Upper lobe of left lung (tissue), 6 donors: ENCODE measurements at regions not wholly inside any gene's neighbourhood (a gene's known extent, or its start where the extent isn't known, plus 50 kb on each side); places are given as distances from the start of the nearest gene placed in this dataset.
"Not testable (repeated sequence)": the region's sequence is repeated elsewhere in the genome, so short reads cannot be mapped to it uniquely, and the experiment has no call there.

Experiments
- ATAC-seq, 2 donors: fragments of 200-7000 bp; cut with Tn5 transposase; one replicate each; pipeline ENCODE4 v1.9.1; 2022; ENCODE audit warnings: mild to moderate bottlenecking in 2 of 2, moderate library complexity in 2 of 2; ENCODE audit not compliant: low FRiP score in 2 of 2
- DNase-seq, 2 donors: peaks; one replicate each; pipeline ENCODE4 v3.0.0-alpha.2; 2019 to 2020
- H3K27ac ChIP-seq, 4 donors: fragments of 200-600 bp; sonication (generic); one replicate each; pipeline ENCODE4 v1.5.1; 2016 to 2019
- H3K27me3 ChIP-seq, 4 donors: fragments of 200-600 bp; sonication (generic); one replicate each; pipeline ENCODE4 v1.5.1; 2017 to 2019
- H3K36me3 ChIP-seq, 4 donors: fragments of 200-600 bp; sonication (generic); one replicate each; pipeline ENCODE4 v1.5.1; 2016 to 2019
- H3K4me1 ChIP-seq, 4 donors: fragments of 200-600 bp; sonication (generic); one replicate each; pipeline ENCODE4 v1.5.1; 2018 to 2019
- H3K4me3 ChIP-seq, 4 donors: fragments of 200-600 bp; sonication (generic); one replicate each; pipeline ENCODE4 v1.5.1; 2017 to 2019; ENCODE audit warnings: mild to moderate bottlenecking in 2 of 4, moderate library complexity in 1 of 4
- H3K9me3 ChIP-seq, 4 donors: fragments of 200-600 bp; sonication (generic); one replicate each; pipeline ENCODE4 v1.5.1; 2018 to 2019
- EP300 ChIP-seq, 4 donors: sonication (generic); formaldehyde crosslinking; IDR thresholded peaks; one replicate each; pipeline ENCODE4 v1.5.1; 2017; ENCODE audit warnings: antibody characterized with exemption in 4 of 4, control low read depth in 2 of 4
- POLR2A ChIP-seq, 4 donors: fragments of 450-650 bp; IDR thresholded peaks; one replicate each; pipeline ENCODE4 v1.5.1; 2016 to 2017; ENCODE audit warnings: antibody characterized with exemption in 4 of 4, mild to moderate bottlenecking in 2 of 4
- POLR2AphosphoS5 ChIP-seq, 2 donors: sonication (generic); formaldehyde crosslinking; IDR thresholded peaks; one replicate each; pipeline ENCODE4 v1.5.1; 2017; ENCODE audit warnings: antibody characterized with exemption in 2 of 2
- WGBS, 2 donors: methylation state at CpG; one replicate each; pipeline ENCODE4 v1.1.5; 2017 to 2018; 5-methylcytosine and 5-hydroxymethylcytosine counted together
- TF ChIP-seq, protein P1 (sequence below), 6 experiments: fragments of 450-650 bp in 4 of 6; fragments of 200-600 bp in 2 of 6; sonication (generic) in 2 of 6; IDR thresholded peaks; one replicate each; pipeline ENCODE4 v1.5.1; 2016 to 2019; ENCODE audit warnings: antibody characterized with exemption in 6 of 6
- donor health status: DM: no; HTN: no; CAD: no; lungs with moderate emphysema.
- donor health status: DM: no; HTN: yes; CAD: no; lungs with severe emphysema.

DNA sequence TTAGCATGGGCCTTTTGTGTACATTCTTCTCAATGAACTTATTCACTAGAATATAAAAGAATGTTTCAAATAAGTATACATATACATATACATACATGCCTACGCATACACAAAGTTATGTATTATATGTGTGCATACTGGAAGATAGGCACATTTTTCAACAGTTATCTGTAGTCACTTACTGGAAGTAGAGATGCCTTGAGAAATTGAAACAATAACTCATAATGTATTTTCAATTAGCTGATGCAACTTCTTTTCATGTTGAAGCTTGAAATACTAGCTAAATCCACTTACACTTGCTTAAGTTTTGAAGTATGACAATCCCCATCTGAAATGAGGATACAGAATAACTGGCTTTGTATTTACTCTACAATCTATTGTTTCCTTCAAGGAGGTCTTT is 469.0 kb upstream of the PTGER4 start:
- Histone ChIP-seq H3K9me3 (no peaks in the 10 kb centered on the region), H3K4me3 (no peak overlapping the region), H3K36me3 (no peaks in the 10 kb centered on the region), H3K27me3 (no peaks in the 10 kb centered on the region), H3K27ac (no peak overlapping the region), H3K4me1 (no peaks in the 10 kb centered on the region)
- TF ChIP-seq POLR2A (IDR thresholded peaks at IDR 0.05) (no peak), POLR2AphosphoS5 (IDR thresholded peaks at IDR 0.05) (no peak), EP300 (IDR thresholded peaks at IDR 0.05) (no peak)
- TF ChIP-seq, protein P1, sequence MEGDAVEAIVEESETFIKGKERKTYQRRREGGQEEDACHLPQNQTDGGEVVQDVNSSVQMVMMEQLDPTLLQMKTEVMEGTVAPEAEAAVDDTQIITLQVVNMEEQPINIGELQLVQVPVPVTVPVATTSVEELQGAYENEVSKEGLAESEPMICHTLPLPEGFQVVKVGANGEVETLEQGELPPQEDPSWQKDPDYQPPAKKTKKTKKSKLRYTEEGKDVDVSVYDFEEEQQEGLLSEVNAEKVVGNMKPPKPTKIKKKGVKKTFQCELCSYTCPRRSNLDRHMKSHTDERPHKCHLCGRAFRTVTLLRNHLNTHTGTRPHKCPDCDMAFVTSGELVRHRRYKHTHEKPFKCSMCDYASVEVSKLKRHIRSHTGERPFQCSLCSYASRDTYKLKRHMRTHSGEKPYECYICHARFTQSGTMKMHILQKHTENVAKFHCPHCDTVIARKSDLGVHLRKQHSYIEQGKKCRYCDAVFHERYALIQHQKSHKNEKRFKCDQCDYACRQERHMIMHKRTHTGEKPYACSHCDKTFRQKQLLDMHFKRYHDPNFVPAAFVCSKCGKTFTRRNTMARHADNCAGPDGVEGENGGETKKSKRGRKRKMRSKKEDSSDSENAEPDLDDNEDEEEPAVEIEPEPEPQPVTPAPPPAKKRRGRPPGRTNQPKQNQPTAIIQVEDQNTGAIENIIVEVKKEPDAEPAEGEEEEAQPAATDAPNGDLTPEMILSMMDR (IDR thresholded peaks at IDR 0.05) = no peak
- ATAC-seq (no peak), DNase-seq (no peak)
- WGBS, 2 donors = 93 to 100% methylated on average over 1 of the region's 1 CpG

DNA sequence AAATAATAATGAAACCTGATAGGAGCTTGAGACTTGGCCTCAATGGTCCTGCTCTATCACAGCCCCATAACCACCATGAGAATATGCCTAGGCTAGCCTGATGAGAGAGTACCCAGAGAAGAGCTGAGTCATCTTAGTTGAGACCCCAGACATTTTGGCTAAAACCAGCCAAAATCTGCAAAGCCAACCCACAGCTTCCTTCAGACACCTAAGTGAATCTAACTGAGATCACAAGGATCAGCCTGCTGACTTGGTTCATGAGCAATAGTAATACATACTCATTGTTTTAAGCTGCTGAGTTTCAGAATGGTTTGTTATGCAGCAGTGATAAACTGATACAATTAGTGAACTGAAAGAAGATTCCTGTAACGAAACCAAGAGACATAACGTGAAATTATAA is 473.7 kb upstream of the PTGER4 start:
- no peak for DNase-seq
- 90 to 91% methylated on average over 2 of the region's 2 CpGs for WGBS, 2 donors

DNA sequence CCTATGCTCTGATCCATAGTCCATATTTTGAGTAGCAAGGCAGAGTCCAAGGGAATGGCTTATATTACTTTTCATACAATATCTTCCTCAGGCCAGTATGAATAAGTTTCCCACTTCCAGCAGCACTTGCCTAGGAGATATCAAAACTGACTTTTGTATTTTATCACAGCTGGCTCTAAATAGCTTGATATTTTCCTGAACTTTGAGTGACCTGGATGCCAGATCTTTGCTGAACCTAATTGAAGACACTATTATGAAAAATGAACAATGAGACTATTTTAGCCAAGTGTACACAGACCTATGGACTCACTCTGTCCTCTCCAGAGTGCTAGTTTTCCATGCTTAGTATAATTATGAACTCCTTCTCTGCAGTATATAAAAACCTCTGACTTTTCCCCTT is 475.6 kb upstream of the PTGER4 start:
- no peaks in the 10 kb centered on the region for H3K27me3 ChIP-seq
- H3K36me3 ChIP-seq = no peaks in the 10 kb centered on the region
- DNase-seq (no peak), ATAC-seq (no peak)
- H3K9me3 ChIP-seq = no peaks in the 10 kb centered on the region
- H3K27ac ChIP-seq = peak overlapping the region in 1 of 4 donors; percentile 37
- no peak overlapping the region for H3K4me3 ChIP-seq
- no peak for TF ChIP-seq EP300 (IDR thresholded peaks at IDR 0.05)
- TF ChIP-seq, protein P1 (IDR thresholded peaks at IDR 0.05) = no peak
- TF ChIP-seq POLR2AphosphoS5 (IDR thresholded peaks at IDR 0.05) = no peak
- no peak for TF ChIP-seq POLR2A (IDR thresholded peaks at IDR 0.05)
- H3K4me1 ChIP-seq = peaks cover 0 to 4% (median 0%) of the 10 kb centered on the region in 4 donors

More for the DNA sequence above, 473.7 kb upstream of the PTGER4 start:
- Histone ChIP-seq H3K27ac (no peak overlapping the region), H3K4me3 (no peak overlapping the region), H3K4me1 (peaks cover 0 to 4% (median 0%) of the 10 kb centered on the region in 4 donors), H3K27me3 (no peaks in the 10 kb centered on the region), H3K9me3 (no peaks in the 10 kb centered on the region), H3K36me3 (no peaks in the 10 kb centered on the region)
- ATAC-seq = no peak
- TF ChIP-seq POLR2AphosphoS5 (IDR thresholded peaks at IDR 0.05) = no peak
- TF ChIP-seq, protein P1 (IDR thresholded peaks at IDR 0.05) = no peak

DNA sequence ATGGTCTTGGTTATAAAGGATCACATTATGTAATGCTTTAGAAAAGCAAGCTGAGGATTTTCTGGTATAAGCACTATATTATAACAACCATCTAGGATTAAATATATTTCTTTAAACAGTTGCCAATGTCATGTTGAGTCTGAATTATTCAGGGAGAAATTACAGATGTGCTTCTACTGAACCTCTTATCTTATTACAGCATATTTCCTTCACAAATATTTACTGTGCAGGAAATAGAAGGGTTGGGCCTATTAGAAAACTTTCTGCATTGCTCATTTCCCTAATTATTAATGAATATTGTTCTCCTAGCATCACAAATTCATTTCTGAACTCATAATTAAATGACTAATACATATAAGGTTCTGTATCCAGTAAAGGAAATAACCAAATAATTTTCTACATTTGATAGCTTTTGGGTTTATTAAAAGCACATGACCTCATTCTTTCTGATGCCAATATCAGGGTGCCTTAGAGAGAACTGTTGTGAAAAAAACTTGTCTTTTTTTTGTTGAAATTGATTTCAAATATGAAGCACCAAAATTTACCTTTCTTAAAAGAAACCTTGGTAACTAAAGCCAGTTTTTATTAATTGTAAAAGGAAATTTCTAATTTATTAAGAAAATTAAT is 476.8 kb upstream of the PTGER4 start:
- TF ChIP-seq POLR2AphosphoS5 (IDR thresholded peaks at IDR 0.05) = no peak
- H3K9me3 ChIP-seq = no peaks in the 10 kb centered on the region
- peak overlapping the region in 1 of 4 donors; percentile 37 for H3K27ac ChIP-seq
- H3K27me3 ChIP-seq = no peaks in the 10 kb centered on the region
- H3K4me1 ChIP-seq = peaks cover 0 to 4% (median 0%) of the 10 kb centered on the region in 4 donors
- no peak for DNase-seq
- ATAC-seq = no peak
- no peak overlapping the region for H3K4me3 ChIP-seq
- H3K36me3 ChIP-seq = no peaks in the 10 kb centered on the region

DNA sequence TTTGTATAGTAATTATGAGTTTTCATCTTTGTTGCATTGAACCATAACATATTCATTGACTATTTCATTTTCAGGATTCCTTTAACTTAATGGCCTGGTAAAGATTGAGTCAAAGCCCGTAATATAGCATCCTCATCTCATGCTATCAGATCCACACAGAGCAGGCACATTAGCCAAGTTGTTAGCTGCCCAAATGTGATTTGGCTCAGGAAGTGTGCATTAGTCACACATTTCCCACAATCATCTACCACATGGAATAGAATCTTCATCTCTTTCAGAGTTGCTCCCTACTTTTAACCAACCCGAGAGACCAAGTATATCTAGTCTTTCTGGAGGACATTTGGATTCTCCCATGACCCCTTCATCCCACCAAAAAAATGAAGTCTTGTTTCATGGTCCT is 481.0 kb upstream of the PTGER4 start:
- ATAC-seq = no peak
- 83 to 84% methylated on average over 2 of the region's 2 CpGs for WGBS, 2 donors
- H3K36me3 ChIP-seq = no peaks in the 10 kb centered on the region
- no peak overlapping the region for H3K27ac ChIP-seq
- H3K4me3 ChIP-seq = no peak overlapping the region
- no peaks in the 10 kb centered on the region for H3K27me3 ChIP-seq
- TF ChIP-seq, protein P1 (IDR thresholded peaks at IDR 0.05) = no peak
- TF ChIP-seq POLR2AphosphoS5 (IDR thresholded peaks at IDR 0.05) (no peak), EP300 (IDR thresholded peaks at IDR 0.05) (no peak), POLR2A (IDR thresholded peaks at IDR 0.05) (no peak)
- H3K9me3 ChIP-seq = no peaks in the 10 kb centered on the region
- no peaks in the 10 kb centered on the region for H3K4me1 ChIP-seq
- DNase-seq = no peak

DNA sequence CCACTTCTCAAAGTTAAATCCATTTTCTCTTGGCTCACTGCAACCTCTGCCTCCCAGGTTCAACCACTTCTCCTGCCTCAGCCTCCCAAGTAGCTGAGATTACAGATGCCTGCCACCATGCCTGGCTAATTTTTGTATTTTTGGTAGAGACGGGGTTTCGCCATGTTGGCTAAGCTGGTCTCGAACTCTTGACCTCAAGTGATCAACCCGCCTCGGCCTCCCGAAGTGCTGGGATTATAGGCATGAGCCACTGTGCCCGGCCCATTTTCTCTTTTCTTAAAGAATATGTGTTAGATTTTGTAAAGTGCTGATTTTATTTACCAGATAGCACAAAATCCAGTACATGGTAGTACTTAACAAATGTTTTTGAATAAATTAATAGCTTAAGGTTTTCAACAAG is 484.1 kb upstream of the PTGER4 start:
- H3K27me3 ChIP-seq, H3K36me3 ChIP-seq, H3K4me3 ChIP-seq, H3K9me3 ChIP-seq, DNase-seq, ATAC-seq, H3K27ac ChIP-seq, H3K4me1 ChIP-seq: not testable (repeated sequence)
- WGBS, 2 donors = 97 to 98% methylated on average over 7 of the region's 7 CpGs
